Limb (tissue), 2 donors: ENCODE measurements at regions not wholly inside any gene's neighbourhood (a gene's known extent, or its start where the extent isn't known, plus 50 kb on each side); places are given as distances from the start of the nearest gene placed in this dataset.
"Not testable (repeated sequence)": the region's sequence is repeated elsewhere in the genome, so short reads cannot be mapped to it uniquely, and the experiment has no call there.

Experiments used
- DNase-seq, 2 donors: peaks; one replicate each; pipeline ENCODE4 v3.0.0-alpha.2; 2016; ENCODE audit errors: extremely low spot score in 2 of 2

GRCh38 chr2:123808243-123808642 lies 216.8 kb upstream of the CNTNAP5 start:
- DNase-seq: no peak

- DNase-seq: no peak
Observed at GRCh38 chr2:123811846-123812245, 213.2 kb upstream of the CNTNAP5 start.

- DNase-seq: no peak
Observed at GRCh38 chr2:123816203-123816602, 208.9 kb upstream of the CNTNAP5 start.

GRCh38 chr2:123816928-123817327 lies 208.2 kb upstream of the CNTNAP5 start:
- DNase-seq: no peak

- no peak for DNase-seq
Observed at GRCh38 chr2:123826729-123827271, 198.3 kb upstream of the CNTNAP5 start.

GRCh38 chr2:123839326-123839725 lies 185.8 kb upstream of the CNTNAP5 start:
- no peak for DNase-seq

- DNase-seq: no peak
Observed at GRCh38 chr2:123840016-123840415, 185.1 kb upstream of the CNTNAP5 start.

- DNase-seq: no peak
Observed at GRCh38 chr2:123840574-123840973, 184.5 kb upstream of the CNTNAP5 start.

- no peak for DNase-seq
Observed at GRCh38 chr2:123851281-123851680, 173.8 kb upstream of the CNTNAP5 start.

- DNase-seq: no peak
Observed at GRCh38 chr2:123853161-123853560, 171.9 kb upstream of the CNTNAP5 start.

GRCh38 chr2:123859031-123859430 lies 166.1 kb upstream of the CNTNAP5 start:
- not testable (repeated sequence) for DNase-seq

GRCh38 chr2:123864416-123864815 lies 160.7 kb upstream of the CNTNAP5 start:
- no peak for DNase-seq

- no peak for DNase-seq
Observed at GRCh38 chr2:123870206-123870880, 154.7 kb upstream of the CNTNAP5 start.

GRCh38 chr2:123870881-123871276 lies 154.2 kb upstream of the CNTNAP5 start:
- no peak for DNase-seq

GRCh38 chr2:123890148-123890547 lies 134.9 kb upstream of the CNTNAP5 start:
- DNase-seq: no peak

- DNase-seq: no peak
Observed at GRCh38 chr2:123894167-123894566, 130.9 kb upstream of the CNTNAP5 start.

- DNase-seq: no peak
Observed at GRCh38 chr2:123895651-123896050, 129.4 kb upstream of the CNTNAP5 start.

- no peak for DNase-seq
Observed at GRCh38 chr2:123901256-123901655, 123.8 kb upstream of the CNTNAP5 start.

- DNase-seq: no peak
Observed at GRCh38 chr2:123906361-123906760, 118.7 kb upstream of the CNTNAP5 start.

GRCh38 chr2:123908522-123908921 lies 116.6 kb upstream of the CNTNAP5 start:
- DNase-seq: no peak

- no peak for DNase-seq
Observed at GRCh38 chr2:123912171-123912570, 112.9 kb upstream of the CNTNAP5 start.

GRCh38 chr2:123913143-123913735 lies 111.8 kb upstream of the CNTNAP5 start:
- no peak for DNase-seq

GRCh38 chr2:123915380-123915779 lies 109.7 kb upstream of the CNTNAP5 start:
- no peak for DNase-seq
